Stimulated activated CD4-positive, alpha-beta T cell treated with anti-CD3 and anti-CD28 coated beads, TNF-alpha, amount 100 ng/mL, for 1 hour (primary cell): ENCODE measurements at regions not wholly inside any gene's neighbourhood (a gene's known extent, or its start where the extent isn't known, plus 50 kb on each side); places are given as distances from the start of the nearest gene placed in this dataset.
A peak's percentile ranks its signal among the peaks of the same experiment; 100 is the strongest.
"Not testable (repeated sequence)": the region's sequence is repeated elsewhere in the genome, so short reads cannot be mapped to it uniquely, and the experiment has no call there.

ENCODE experiments used
- DNase-seq, 3 donors: peaks; one replicate each; pipeline ENCODE4 v3.0.0-alpha.2; 2020; ENCODE audit warnings: low read depth in 3 of 3, low spot score in 1 of 3

- DNase-seq: not testable (repeated sequence)
Observed at GRCh38 chr10:87416892-87417291, 59.3 kb downstream of the NUTM2D start.

- DNase-seq: not testable (repeated sequence)
Observed at GRCh38 chr10:87422641-87423040, 65.1 kb downstream of the NUTM2D start.

- not testable (repeated sequence) for DNase-seq
Observed at GRCh38 chr10:87424697-87425373, 67.3 kb downstream of the NUTM2D start.

- not testable (repeated sequence) for DNase-seq
Observed at GRCh38 chr10:87433836-87434235, 70.9 kb upstream of the MINPP1 start.

- DNase-seq: not testable (repeated sequence)
Observed at GRCh38 chr10:87435295-87435826, 69.3 kb upstream of the MINPP1 start.

- DNase-seq: peak in 1 of 3 donors; percentile 0
Observed at GRCh38 chr10:87436104-87436503, 68.6 kb upstream of the MINPP1 start.

GRCh38 chr10:87437450-87437849, 67.2 kb upstream of the MINPP1 start:
- not testable (repeated sequence) for DNase-seq
